GM12878 (cell line): ENCODE measurements at regions not wholly inside any gene's neighbourhood (a gene's known extent, or its start where the extent isn't known, plus 50 kb on each side); places are given as distances from the start of the nearest gene placed in this dataset.
A peak's percentile ranks its signal among the peaks of the same experiment; 100 is the strongest.

Experiments
- ATAC-seq: fragments of 200-7000 bp; cut with Tn5 transposase; 3 replicates; pipeline ENCODE4 v1.9.1; 2020; ENCODE audit warnings: mild to moderate bottlenecking, moderate library complexity
- BruUV-seq: library from RNA; stranded (reverse); fragments of 400-500 nt; replicated peaks from 2 replicates; lab custom pipeline; 2021; lab: Mats Ljungman, UMichigan
- CTCF ChIA-PET: fragments of 300-600 bp; sonication (Branson Sonifier 250); formaldehyde crosslinking; extraction: SDS; loops from one replicate; lab custom pipeline; 2021; ENCODE audit warnings: inconsistent platforms; lab: Yijun Ruan, JAX
- POLR2A ChIA-PET: fragments of 350-600 bp; formaldehyde crosslinking; extraction: SDS; loops from one replicate; lab custom pipeline; 2021; ENCODE audit warnings: inconsistent platforms; lab: Charles Lee
- RAD21 ChIA-PET: fragments of 300-600 bp; sonication (Branson Sonifier 250); formaldehyde crosslinking; loops from one replicate; lab custom pipeline; 2023; ENCODE audit warnings: antibody characterized with exemption; ENCODE audit not compliant: unreplicated experiment; lab: Charles Lee
- SMC1A ChIA-PET: fragments of 300-600 bp; sonication (Branson Sonifier 250); formaldehyde crosslinking; loops from one replicate; lab custom pipeline; 2023; ENCODE audit not compliant: unreplicated experiment, uncharacterized antibody; lab: Charles Lee
- DNase-seq: peaks from one replicate; pipeline ENCODE4 v3.0.0-alpha.2; 2011; ENCODE audit warnings: low read depth, low spot score
- FAIRE-seq: peaks from 3 replicates; lab custom pipeline; 2011; peaks lifted over from hg19 to GRCh38; lab: Jason Lieb, UNC
- H2AFZ ChIP-seq: 2 replicates; pipeline ENCODE4 v1.6.0; 2011; ENCODE audit warnings: low read depth, low read length, control low read depth; ENCODE audit not compliant: control insufficient read depth
- H3K27ac ChIP-seq: 2 replicates; pipeline ENCODE4 v1.5.1; 2011; ENCODE audit warnings: control low read depth; ENCODE audit not compliant: control insufficient read depth, insufficient read depth
- H3K27me3 ChIP-seq, 2 experiments: replicated peaks in 1 of 2; 2 replicates each; pipeline versions ENCODE4 v1.6.0 to v1.6.1; 2011; ENCODE audit warnings: low read length in 1 of 2; ENCODE audit not compliant: control insufficient read depth in 2 of 2, insufficient read depth in 2 of 2
- H3K36me3 ChIP-seq, 2 experiments: 2 replicates each; pipeline ENCODE4 v1.5.1; 2011; ENCODE audit warnings: low read length in 1 of 2; ENCODE audit not compliant: control insufficient read depth in 2 of 2, insufficient read depth in 2 of 2
- H3K4me1 ChIP-seq: 2 replicates; pipeline ENCODE4 v1.6.1; 2011; ENCODE audit warnings: mild to moderate bottlenecking, low read length, moderate library complexity, mixed read lengths; ENCODE audit not compliant: control insufficient read depth, insufficient read depth
- H3K4me2 ChIP-seq: 2 replicates; pipeline ENCODE4 v1.6.0; 2011; ENCODE audit warnings: control low read depth; ENCODE audit not compliant: control insufficient read depth, insufficient read depth
- H3K4me3 ChIP-seq: fragments of 200-600 bp; sonication (generic); 2 replicates; pipeline ENCODE4 v1.5.1; 2016
- H3K79me2 ChIP-seq: 2 replicates; pipeline ENCODE4 v1.6.0; 2011; ENCODE audit warnings: low read length; ENCODE audit not compliant: control insufficient read depth, insufficient read depth
- H3K9ac ChIP-seq: 2 replicates; pipeline ENCODE4 v1.8.0; 2011; ENCODE audit warnings: low read length, control low read depth, mixed read lengths; ENCODE audit not compliant: control insufficient read depth, insufficient read depth
- H3K9me3 ChIP-seq: replicated peaks from 3 replicates; pipeline ENCODE4 v1.5.1; 2011; ENCODE audit warnings: mild to moderate bottlenecking, low read length; ENCODE audit not compliant: control insufficient read depth, insufficient read depth
- H4K20me1 ChIP-seq: 2 replicates; pipeline ENCODE4 v1.6.0; 2011; ENCODE audit not compliant: control insufficient read depth, insufficient read depth
- CTCF ChIP-seq, 3 experiments: IDR thresholded peaks in 2 of 3; conservative IDR thresholded peaks in 1 of 3; 2 replicates each; pipeline ENCODE4 v1.5.1; 2011; ENCODE audit warnings: low read depth in 3 of 3, low read length in 3 of 3, mild to moderate bottlenecking in 3 of 3, control low read depth in 2 of 3, moderate library complexity in 2 of 3, inconsistent platforms in 1 of 3, mixed read lengths in 1 of 3; ENCODE audit not compliant: control insufficient read depth in 2 of 3, insufficient read depth in 1 of 3; ENCODE audit errors: extremely low read depth in 1 of 3
- HSF1 ChIP-seq: fragments of 150-350 bp; IDR thresholded peaks from 2 replicates; pipeline ENCODE4 v1.6.1; 2014; ENCODE audit warnings: mild to moderate bottlenecking, low read depth, low read length
- IKZF1 ChIP-seq: fragments of 450-650 bp; conservative IDR thresholded peaks from 2 replicates; pipeline ENCODE4 v1.6.1; 2017; ENCODE audit warnings: antibody characterized with exemption, mild to moderate bottlenecking
- POU2F2 ChIP-seq: IDR thresholded peaks from 3 replicates; pipeline ENCODE4 v1.6.1; 2011; ENCODE audit warnings: low read depth, mild to moderate bottlenecking, low read length, borderline replicate concordance
- SIN3A ChIP-seq: IDR thresholded peaks from 2 replicates; pipeline ENCODE4 v1.6.1; 2012; ENCODE audit warnings: low read depth, low read length, improper control_type of control experiment
- ZBTB11 ChIP-seq: fragments of 450-650 bp; formaldehyde crosslinking; IDR thresholded peaks from 2 replicates; pipeline ENCODE4 v1.5.0; 2022; ENCODE audit warnings: mild to moderate bottlenecking, missing genetic modification characterization
- ZNF622 ChIP-seq: fragments of 450-650 bp; IDR thresholded peaks from 2 replicates; pipeline ENCODE4 v1.6.1; 2017; ENCODE audit warnings: mild to moderate bottlenecking, inconsistent platforms
- WGBS: methylation state at CpG from one replicate; pipeline ENCODE4 v1.1.6; 2016; ENCODE audit warnings: low lambda C conversion rate; ENCODE audit not compliant: insufficient replicate concordance, insufficient coverage; ENCODE audit errors: missing lambda C conversion rate; 5-methylcytosine and 5-hydroxymethylcytosine counted together
- in situ Hi-C: fragments of 300-500 bp; cut with MboI; formaldehyde crosslinking; loops from 9 replicates; pipeline ENCODE4 v1.14.3; 2018; ENCODE audit warnings: mixed read lengths
- intact Hi-C: fragments of 100-400 bp; cut with micrococcal nuclease; formaldehyde crosslinking; loops from one replicate; pipeline ENCODE4 v1.14.2; 2022; ENCODE audit not compliant: unreplicated experiment

- TF ChIP-seq HSF1 (no peak), IKZF1 (no peak)
Measured at GRCh38 chr5:107204413-107204812, 466.3 kb downstream of the EFNA5 start (continued).

- peak; percentile 30; the same call in 1 of the 3 replicates for TF ChIP-seq POU2F2
- no peak for TF ChIP-seq SIN3A
- TF ChIP-seq, all 136 proteins: peak for 1
- Histone ChIP-seq H3K9ac (no peak overlapping the region), H3K36me3 (no peaks in the 10 kb centered on the region), H2AFZ (no peak overlapping the region), H4K20me1 (no peaks in the 10 kb centered on the region), H3K27ac (no peak overlapping the region), H3K4me1 (no peaks in the 10 kb centered on the region), H3K9me3 (no peaks in the 10 kb centered on the region), H3K4me3 (no peak overlapping the region), H3K27me3 (no peaks in the 10 kb centered on the region), H3K79me2 (no peaks in the 10 kb centered on the region), H3K4me2 (no peak overlapping the region)
- FAIRE-seq (no peak), ATAC-seq (no peak), DNase-seq (no peak)
- intact Hi-C loops (no loop called here), in situ Hi-C loops (no loop called here)
- ChIA-PET CTCF (interaction anchor here (1.7 kb wide), 1 partner anchor 45 kb away, joined by 5 read pairs; no protein-coding TSS in a partner anchor), SMC1A (interaction anchor here (0.8 to 2.0 kb wide), 4 partner anchors 10 to 261 kb away, joined by 3 to 6 read pairs (median 4); no protein-coding TSS in a partner anchor), POLR2A (no interaction called here), RAD21 (no interaction called here)
- BruUV-seq: no TSS peak
- 30% methylated on average over 4 of the region's 4 CpGs for whole genome bisulfite sequencing
Measured at GRCh38 chr5:107203243-107203642, 467.5 kb downstream of the EFNA5 start.

GRCh38 chr5:107199756-107200155 lies 471.0 kb downstream of the EFNA5 start:
- Histone ChIP-seq H3K9me3 (no peaks in the 10 kb centered on the region), H3K4me2 (no peak overlapping the region), H3K27me3 (no peaks in the 10 kb centered on the region), H3K9ac (no peak overlapping the region), H3K4me3 (no peak overlapping the region), H3K36me3 (no peaks in the 10 kb centered on the region), H3K4me1 (no peaks in the 10 kb centered on the region), H4K20me1 (no peaks in the 10 kb centered on the region), H3K79me2 (no peaks in the 10 kb centered on the region), H3K27ac (no peak overlapping the region), H2AFZ (no peak overlapping the region)
- CTCF ChIA-PET: no interaction called here
- FAIRE-seq (no peak), DNase-seq (no peak), ATAC-seq (no peak)
- POLR2A ChIA-PET: no interaction called here
- WGBS: 31% methylated on average over 4 of the region's 4 CpGs
- intact Hi-C loops: no loop called here
- RAD21 ChIA-PET: no interaction called here
- no TSS peak for BruUV-seq
- in situ Hi-C loops: no loop called here
- SMC1A ChIA-PET: interaction anchor here (0.8 to 1.2 kb wide), 2 partner anchors 10 to 15 kb away, joined by 3 read pairs; no protein-coding TSS in a partner anchor
- TF ChIP-seq ZBTB11 (CRISPR knock-in tag) (no peak), CTCF (IDR thresholded peaks at IDR 0.05 in 2 of 3, conservative IDR thresholded peaks at IDR 0.05 in 1 of 3; ENCODE audit: control insufficient read depth in 2 of 3, extremely low read depth in 1 of 3, insufficient read depth in 1 of 3, low read depth in 3 of 3, low read length in 3 of 3) (no peak), ZNF622 (no peak)
